SU-DHL-6 (cell line): ENCODE measurements at regions not wholly inside any gene's neighbourhood (a gene's known extent, or its start where the extent isn't known, plus 50 kb on each side); places are given as distances from the start of the nearest gene placed in this dataset.
A peak's percentile ranks its signal among the peaks of the same experiment; 100 is the strongest.

Source experiments
- H2AFZ ChIP-seq: fragments of 200-600 bp; sonication (generic); 2 replicates; pipeline ENCODE4 v1.6.1; 2014; ENCODE audit warnings: low read depth, mild to moderate bottlenecking, moderate library complexity, mixed read lengths, antibody characterized with exemption, low read length; ENCODE audit not compliant: severe bottlenecking
- H3F3A ChIP-seq: fragments of 200-600 bp; shearing (Covaris generic); 2 replicates; pipeline ENCODE4 v1.6.0; 2016; ENCODE audit warnings: antibody characterized with exemption, mild to moderate bottlenecking; ENCODE audit not compliant: insufficient read depth
- H3K27ac ChIP-seq: fragments of 200-600 bp; sonication (generic); 2 replicates; pipeline ENCODE4 v1.5.1; 2016; ENCODE audit warnings: low read depth, mild to moderate bottlenecking, low read length, moderate library complexity, mixed read lengths
- H3K27me3 ChIP-seq: fragments of 200-600 bp; sonication (generic), shearing (Covaris generic); 2 replicates; pipeline ENCODE4 v1.6.0; 2014; ENCODE audit warnings: mild to moderate bottlenecking, low read length
- H3K36me3 ChIP-seq: fragments of 200-600 bp; sonication (generic); 2 replicates; pipeline ENCODE4 v1.6.1; 2014; ENCODE audit warnings: mild to moderate bottlenecking, low read length, mixed read lengths
- H3K4me2 ChIP-seq: fragments of 300-600, 200-600 bp; shearing (Covaris generic), sonication (generic); 2 replicates; pipeline ENCODE4 v1.6.0; 2014; ENCODE audit warnings: low read length, low read depth, mild to moderate bottlenecking; ENCODE audit not compliant: poor library complexity, severe bottlenecking
- H3K4me3 ChIP-seq: fragments of 200-600 bp; sonication (generic); 2 replicates; pipeline ENCODE4 v1.5.1; 2014; ENCODE audit warnings: antibody characterized with exemption, low read length, mild to moderate bottlenecking, mixed read lengths; ENCODE audit not compliant: insufficient read depth, poor library complexity, severe bottlenecking
- H3K79me2 ChIP-seq: fragments of 200-600 bp; sonication (generic); 2 replicates; pipeline ENCODE4 v1.6.1; 2014; ENCODE audit warnings: mild to moderate bottlenecking, low read length, moderate library complexity; ENCODE audit not compliant: insufficient read depth
- H3K9ac ChIP-seq: fragments of 200-600 bp; sonication (generic); 2 replicates; pipeline ENCODE4 v1.7.0; 2014; ENCODE audit warnings: mild to moderate bottlenecking, low read length
- H3K9me2 ChIP-seq: fragments of 200-600 bp; sonication (generic); replicated peaks from 2 replicates; pipeline ENCODE4 v1.6.1; 2014; ENCODE audit warnings: low read length; ENCODE audit not compliant: insufficient read depth
- H3K9me3 ChIP-seq: fragments of 200-600 bp; sonication (generic); 2 replicates; pipeline ENCODE4 v1.6.1; 2014; ENCODE audit warnings: low read length, mixed read lengths; ENCODE audit not compliant: insufficient read depth
- H4K20me1 ChIP-seq: fragments of 200-600 bp; sonication (generic); 2 replicates; pipeline ENCODE4 v1.6.1; 2014; ENCODE audit warnings: low read depth, mild to moderate bottlenecking, antibody characterized with exemption, low read length, moderate library complexity, mixed read lengths
- EZH2phosphoT487 ChIP-seq: fragments of 200-600 bp; sonication (generic), shearing (Covaris generic); conservative IDR thresholded peaks from 2 replicates; pipeline ENCODE4 v1.6.1; 2018; ENCODE audit warnings: mild to moderate bottlenecking, antibody characterized with exemption, low read length, moderate library complexity, mixed read lengths
- TF ChIP-seq, protein P1 (sequence below): fragments of 200-600 bp; sonication (generic); IDR thresholded peaks from one replicate; pipeline ENCODE4 v1.5.1; 2017; ENCODE audit warnings: antibody characterized with exemption, mild to moderate bottlenecking, low read length, moderate library complexity; ENCODE audit not compliant: insufficient read depth, poor library complexity, severe bottlenecking

DNA sequence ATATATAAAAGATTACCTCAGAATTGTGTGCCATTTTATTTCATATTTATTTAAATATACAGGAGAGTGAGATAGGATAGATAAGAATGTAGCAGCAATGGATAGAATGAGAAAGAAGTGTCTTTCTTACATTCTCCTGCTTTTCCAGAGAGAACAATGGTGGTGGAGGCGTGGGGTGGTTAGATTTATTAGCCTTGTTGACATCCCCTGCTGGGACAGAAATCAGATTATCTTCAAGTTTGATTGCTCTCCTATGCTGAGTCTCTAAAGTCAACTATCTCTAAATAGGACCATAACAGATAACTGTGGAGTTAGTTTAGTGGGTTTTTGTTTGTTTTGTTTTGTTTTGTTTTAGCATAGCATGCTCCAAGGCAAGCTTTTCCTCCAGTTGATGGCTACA lies 397.6 kb downstream of the LRFN5 start:
- Histone ChIP-seq H3K9ac (no peak overlapping the region), H3K36me3 (no peaks in the 10 kb centered on the region), H3F3A (no peaks in the 10 kb centered on the region), H3K4me3 (no peak overlapping the region), H3K27me3 (no peaks in the 10 kb centered on the region), H3K9me3 (no peaks in the 10 kb centered on the region), H2AFZ (peak overlapping the region; percentile 60), H3K4me2 (no peak overlapping the region), H3K9me2 (no peaks in the 10 kb centered on the region), H4K20me1 (no peaks in the 10 kb centered on the region), H3K27ac (no peak overlapping the region), H3K79me2 (no peaks in the 10 kb centered on the region)
- TF ChIP-seq, protein P1, sequence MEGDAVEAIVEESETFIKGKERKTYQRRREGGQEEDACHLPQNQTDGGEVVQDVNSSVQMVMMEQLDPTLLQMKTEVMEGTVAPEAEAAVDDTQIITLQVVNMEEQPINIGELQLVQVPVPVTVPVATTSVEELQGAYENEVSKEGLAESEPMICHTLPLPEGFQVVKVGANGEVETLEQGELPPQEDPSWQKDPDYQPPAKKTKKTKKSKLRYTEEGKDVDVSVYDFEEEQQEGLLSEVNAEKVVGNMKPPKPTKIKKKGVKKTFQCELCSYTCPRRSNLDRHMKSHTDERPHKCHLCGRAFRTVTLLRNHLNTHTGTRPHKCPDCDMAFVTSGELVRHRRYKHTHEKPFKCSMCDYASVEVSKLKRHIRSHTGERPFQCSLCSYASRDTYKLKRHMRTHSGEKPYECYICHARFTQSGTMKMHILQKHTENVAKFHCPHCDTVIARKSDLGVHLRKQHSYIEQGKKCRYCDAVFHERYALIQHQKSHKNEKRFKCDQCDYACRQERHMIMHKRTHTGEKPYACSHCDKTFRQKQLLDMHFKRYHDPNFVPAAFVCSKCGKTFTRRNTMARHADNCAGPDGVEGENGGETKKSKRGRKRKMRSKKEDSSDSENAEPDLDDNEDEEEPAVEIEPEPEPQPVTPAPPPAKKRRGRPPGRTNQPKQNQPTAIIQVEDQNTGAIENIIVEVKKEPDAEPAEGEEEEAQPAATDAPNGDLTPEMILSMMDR = no peak
- no peak for TF ChIP-seq EZH2phosphoT487

DNA sequence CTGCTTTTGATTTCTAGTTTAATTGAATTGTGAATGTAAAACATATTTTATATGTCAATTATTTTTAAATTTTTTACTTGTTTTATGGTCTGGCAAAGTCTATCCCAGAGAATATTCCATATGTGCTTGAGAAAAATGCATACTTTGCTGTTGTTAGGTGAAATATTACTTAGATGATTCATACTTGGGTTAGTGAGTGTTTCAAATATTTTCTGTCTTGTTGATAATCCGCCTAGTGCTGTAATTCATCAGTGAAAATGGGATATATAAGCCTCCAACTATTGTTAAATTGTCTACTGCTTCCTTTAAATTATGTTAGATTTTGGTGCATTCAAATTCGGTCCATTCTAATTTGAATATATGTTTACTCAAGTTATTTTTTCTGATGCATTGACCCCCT lies 395.5 kb downstream of the LRFN5 start:
- no peaks in the 10 kb centered on the region for H4K20me1 ChIP-seq
- no peaks in the 10 kb centered on the region for H3K9me2 ChIP-seq
- TF ChIP-seq EZH2phosphoT487 = no peak
- TF ChIP-seq, protein P1 = no peak
- H3K4me3 ChIP-seq = no peak overlapping the region
- H3K9me3 ChIP-seq = no peaks in the 10 kb centered on the region
- no peak overlapping the region for H3K9ac ChIP-seq
- H3K27me3 ChIP-seq = no peaks in the 10 kb centered on the region
- H3F3A ChIP-seq = no peaks in the 10 kb centered on the region
- peak overlapping the region; percentile 48 for H2AFZ ChIP-seq
- H3K79me2 ChIP-seq = no peaks in the 10 kb centered on the region
- no peak overlapping the region for H3K27ac ChIP-seq
- H3K36me3 ChIP-seq = no peaks in the 10 kb centered on the region
- no peak overlapping the region for H3K4me2 ChIP-seq

DNA sequence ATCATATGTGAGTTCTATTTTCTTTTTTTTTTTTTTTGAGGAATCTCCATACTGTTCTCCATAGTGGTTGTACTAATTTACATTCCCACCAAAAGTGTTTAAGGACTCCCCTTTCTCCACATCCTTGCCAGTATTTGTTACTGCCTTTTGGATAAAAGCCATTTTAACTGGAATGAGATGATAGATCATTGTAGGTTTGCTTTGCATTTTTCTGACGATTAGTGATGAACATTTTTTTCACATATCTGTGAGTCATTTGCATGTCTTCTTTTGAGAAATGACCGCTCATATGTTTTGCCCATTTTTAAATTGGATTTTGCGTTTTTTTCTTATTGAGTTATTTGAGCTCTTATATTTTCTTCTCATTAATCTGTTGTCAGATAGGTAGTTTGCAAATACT lies 394.8 kb downstream of the LRFN5 start:
- no peaks in the 10 kb centered on the region for H3K27me3 ChIP-seq
- no peaks in the 10 kb centered on the region for H3K9me3 ChIP-seq
- H3K4me3 ChIP-seq = no peak overlapping the region
- H3K79me2 ChIP-seq = no peaks in the 10 kb centered on the region
- H3K9ac ChIP-seq = no peak overlapping the region
- no peaks in the 10 kb centered on the region for H3K36me3 ChIP-seq
- no peaks in the 10 kb centered on the region for H3F3A ChIP-seq
- no peak overlapping the region for H3K4me2 ChIP-seq
- no peak overlapping the region for H2AFZ ChIP-seq
- no peaks in the 10 kb centered on the region for H4K20me1 ChIP-seq
- H3K27ac ChIP-seq = no peak overlapping the region
- TF ChIP-seq EZH2phosphoT487 = no peak
- TF ChIP-seq, protein P1 = no peak
- no peaks in the 10 kb centered on the region for H3K9me2 ChIP-seq
